ENCODE measurements at regions not wholly inside any gene's neighbourhood (a gene's known extent, or its start where the extent isn't known, plus 50 kb on each side); places are given as distances from the start of the nearest gene placed in this dataset.

GRCh38 chr1:187689129-187689528 lies 860.4 kb downstream of the PLA2G4A start:
- no peak for TF ChIP-seq CTCF (IDR thresholded peaks at IDR 0.05)
- no peak for TF ChIP-seq POLR2A (IDR thresholded peaks at IDR 0.05)
